AG04450 (cell line): ENCODE measurements at regions not wholly inside any gene's neighbourhood (a gene's known extent, or its start where the extent isn't known, plus 50 kb on each side); places are given as distances from the start of the nearest gene placed in this dataset.

Experiments
- CTCF ChIA-PET: fragments of 300-600, 350-600 bp; formaldehyde crosslinking; extraction: SDS; loops from one replicate; lab custom pipeline; 2022; ENCODE audit warnings: antibody characterized with exemption, inconsistent platforms; lab: Charles Lee
- POLR2A ChIA-PET: fragments of 350-600 bp; formaldehyde crosslinking; extraction: SDS; loops from one replicate; lab custom pipeline; 2021; ENCODE audit warnings: antibody characterized with exemption, inconsistent platforms; lab: Yijun Ruan, JAX
- DNase-seq: peaks from one replicate; pipeline ENCODE4 v3.0.0-alpha.2; 2011; ENCODE audit warnings: low read depth, low spot score
- H3K27ac ChIP-seq: one replicate; pipeline ENCODE4 v1.5.1; 2012; ENCODE audit warnings: low read depth, low read length, control low read depth
- H3K27me3 ChIP-seq: one replicate; pipeline ENCODE4 v1.6.0; 2012; ENCODE audit warnings: low read length; ENCODE audit not compliant: control insufficient read depth, insufficient read depth
- H3K4me3 ChIP-seq: 2 replicates; pipeline ENCODE4 v1.5.1; 2011; ENCODE audit warnings: mild to moderate bottlenecking, low read depth, low read length, control low read depth
- H3K9me3 ChIP-seq: 2 replicates; pipeline ENCODE4 v1.5.1; 2012; ENCODE audit warnings: low read length; ENCODE audit not compliant: control insufficient read depth, insufficient read depth
- TF ChIP-seq, protein P1 (sequence below): IDR thresholded peaks from 2 replicates; pipeline ENCODE4 v1.5.1; 2011; ENCODE audit warnings: low read depth, low read length, control low read depth, inconsistent platforms

GRCh38 chr5:131021646-131022045, 143.4 kb downstream of the HINT1 start:
- Histone ChIP-seq H3K27ac (no peak overlapping the region), H3K27me3 (no peaks in the 10 kb centered on the region), H3K4me3 (no peak overlapping the region), H3K9me3 (no peaks in the 10 kb centered on the region)
- no peak for DNase-seq
- ChIA-PET CTCF (no interaction called here), POLR2A (no interaction called here)
- TF ChIP-seq, protein P1, sequence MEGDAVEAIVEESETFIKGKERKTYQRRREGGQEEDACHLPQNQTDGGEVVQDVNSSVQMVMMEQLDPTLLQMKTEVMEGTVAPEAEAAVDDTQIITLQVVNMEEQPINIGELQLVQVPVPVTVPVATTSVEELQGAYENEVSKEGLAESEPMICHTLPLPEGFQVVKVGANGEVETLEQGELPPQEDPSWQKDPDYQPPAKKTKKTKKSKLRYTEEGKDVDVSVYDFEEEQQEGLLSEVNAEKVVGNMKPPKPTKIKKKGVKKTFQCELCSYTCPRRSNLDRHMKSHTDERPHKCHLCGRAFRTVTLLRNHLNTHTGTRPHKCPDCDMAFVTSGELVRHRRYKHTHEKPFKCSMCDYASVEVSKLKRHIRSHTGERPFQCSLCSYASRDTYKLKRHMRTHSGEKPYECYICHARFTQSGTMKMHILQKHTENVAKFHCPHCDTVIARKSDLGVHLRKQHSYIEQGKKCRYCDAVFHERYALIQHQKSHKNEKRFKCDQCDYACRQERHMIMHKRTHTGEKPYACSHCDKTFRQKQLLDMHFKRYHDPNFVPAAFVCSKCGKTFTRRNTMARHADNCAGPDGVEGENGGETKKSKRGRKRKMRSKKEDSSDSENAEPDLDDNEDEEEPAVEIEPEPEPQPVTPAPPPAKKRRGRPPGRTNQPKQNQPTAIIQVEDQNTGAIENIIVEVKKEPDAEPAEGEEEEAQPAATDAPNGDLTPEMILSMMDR: no peak

DNA sequence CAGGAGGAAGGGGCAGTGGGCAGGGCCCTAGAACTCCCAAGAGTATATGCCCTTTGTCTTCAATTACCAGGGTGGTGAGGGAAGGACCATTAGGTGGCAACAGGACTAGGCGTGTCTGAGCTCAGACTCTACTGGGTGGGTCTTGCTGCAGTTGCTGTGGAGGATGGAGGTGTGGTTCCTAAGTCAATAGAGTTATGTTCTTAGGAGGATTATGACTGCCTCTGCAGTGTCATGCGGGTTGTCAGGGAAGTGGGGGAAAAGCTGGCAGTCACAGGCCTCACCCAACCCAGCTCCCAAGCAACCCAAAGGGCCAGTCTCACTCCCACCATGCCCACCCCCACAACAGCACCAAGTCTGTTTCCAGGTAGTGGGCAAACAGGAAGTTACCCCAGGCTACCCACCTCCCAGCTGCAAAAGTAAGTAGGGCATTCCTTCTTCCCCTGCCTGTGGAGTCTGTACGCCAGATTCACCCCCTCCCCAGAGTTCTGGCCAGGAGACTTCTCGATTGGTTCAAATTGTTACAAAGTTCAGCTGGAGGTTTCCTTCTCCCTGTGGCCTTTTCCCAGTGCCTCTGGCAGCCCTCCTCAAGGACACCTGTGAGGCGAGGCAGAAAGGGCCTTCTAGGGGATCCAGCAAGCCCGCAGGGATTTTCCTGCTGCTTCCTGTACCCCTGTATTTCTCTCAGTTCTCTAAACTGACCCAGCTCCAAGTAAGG, 145.3 kb downstream of the HINT1 start:
- H3K4me3 ChIP-seq: no peak overlapping the region
- no peak overlapping the region for H3K27ac ChIP-seq
- TF ChIP-seq, protein P1: no peak
- H3K27me3 ChIP-seq: no peaks in the 10 kb centered on the region
- H3K9me3 ChIP-seq: no peaks in the 10 kb centered on the region
- DNase-seq: no peak
- ChIA-PET POLR2A (no interaction called here), CTCF (interaction anchor here (0.5 kb wide), 1 partner anchor 310 kb away, joined by 4 read pairs; no protein-coding TSS in a partner anchor)

DNA sequence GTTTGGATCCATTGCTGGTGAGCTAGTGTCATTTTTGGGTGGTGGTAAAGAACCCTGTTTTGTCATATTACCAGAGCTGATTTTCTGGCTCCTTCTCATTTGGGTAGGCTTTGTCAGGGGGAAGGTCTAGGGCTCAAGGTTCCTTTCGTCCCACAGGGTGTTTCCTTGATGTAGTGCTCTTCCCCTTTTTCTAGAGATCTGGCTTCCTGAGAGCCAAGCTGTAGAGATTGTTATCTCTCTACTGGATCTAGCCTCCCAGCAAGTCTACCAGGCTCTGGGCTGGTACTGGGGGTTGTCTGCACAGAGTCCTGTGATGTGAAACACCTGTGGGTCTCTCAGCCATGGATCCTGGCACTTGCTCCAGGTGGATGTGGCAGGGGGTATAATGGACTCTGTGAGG, 145.9 kb downstream of the HINT1 start:
- no peak for DNase-seq
- TF ChIP-seq, protein P1: no peak
- Histone ChIP-seq H3K27me3 (no peaks in the 10 kb centered on the region), H3K27ac (no peak overlapping the region), H3K9me3 (no peaks in the 10 kb centered on the region), H3K4me3 (no peak overlapping the region)
- ChIA-PET CTCF (no interaction called here), POLR2A (no interaction called here)

DNA sequence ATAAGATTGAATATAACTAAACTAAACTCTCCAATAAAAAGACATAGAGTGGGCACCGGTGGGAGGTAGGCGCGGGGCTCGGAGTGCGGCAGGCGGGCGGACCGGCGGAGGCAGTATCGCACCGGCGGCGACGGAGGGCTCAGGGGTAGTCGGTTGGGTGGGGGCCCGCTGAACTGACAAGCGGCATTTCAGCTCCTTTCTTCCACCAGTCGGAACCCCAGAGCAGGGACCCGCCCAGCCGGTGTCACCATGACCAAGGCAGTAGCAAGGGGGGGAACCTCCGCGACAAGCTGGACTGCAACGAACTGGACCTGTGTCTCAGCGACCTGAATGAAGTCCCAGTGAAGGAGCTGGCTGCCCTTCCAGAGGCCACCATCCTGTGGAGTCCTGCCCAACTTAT, 156.7 kb downstream of the HINT1 start:
- no peak overlapping the region for H3K4me3 ChIP-seq
- no peaks in the 10 kb centered on the region for H3K27me3 ChIP-seq
- DNase-seq: no peak
- H3K9me3 ChIP-seq: no peaks in the 10 kb centered on the region; the same call in 1 of the 2 replicates
- TF ChIP-seq, protein P1: no peak
- CTCF ChIA-PET: no interaction called here
- POLR2A ChIA-PET: no interaction called here
- no peak overlapping the region for H3K27ac ChIP-seq

- Histone ChIP-seq H3K27ac (no peak overlapping the region), H3K27me3 (no peaks in the 10 kb centered on the region), H3K9me3 (no peaks in the 10 kb centered on the region; the same call in 1 of the 2 replicates), H3K4me3 (no peak overlapping the region)
- CTCF ChIA-PET: interaction anchor here (0.7 kb wide), 1 partner anchor 444 kb away, joined by 3 read pairs; no protein-coding TSS in a partner anchor
- POLR2A ChIA-PET: no interaction called here
- TF ChIP-seq, protein P1: no peak
- DNase-seq: no peak
These were observed 158.9 kb downstream of the HINT1 start for GRCh38 chr5:131005963-131006684.
